ENCODE measurements at regions not wholly inside any gene's neighbourhood (a gene's known extent, or its start where the extent isn't known, plus 50 kb on each side); places are given as distances from the start of the nearest gene placed in this dataset.

- TF ChIP-seq PAX8 (IDR thresholded peaks at IDR 0.05) (no peak), EP300 (IDR thresholded peaks at IDR 0.05; ENCODE audit: borderline replicate concordance in 1 of 2, control insufficient read depth in 1 of 2, low read depth in 2 of 2, low read length in 2 of 2) (no peak), NR2C1 (IDR thresholded peaks at IDR 0.05) (no peak), ZNF207 (IDR thresholded peaks at IDR 0.05; ENCODE audit: borderline replicate concordance) (no peak), HSF1 (IDR thresholded peaks at IDR 0.05; ENCODE audit: low read depth, low read length) (no peak), MAX (IDR thresholded peaks at IDR 0.05; ENCODE audit: low read depth, low read length) (no peak), POLR2A (IDR thresholded peaks at IDR 0.05; ENCODE audit: low read depth, low read length) (no peak), EGR1 (IDR thresholded peaks at IDR 0.05; ENCODE audit: borderline replicate concordance in 1 of 2, low read depth in 2 of 2, low read length in 2 of 2) (no peak), RELA (IDR thresholded peaks at IDR 0.05; ENCODE audit: borderline replicate concordance, partially characterized antibody) (no peak), ETV6 (conservative IDR thresholded peaks at IDR 0.05 in 1 of 2, IDR thresholded peaks at IDR 0.05 in 1 of 2; ENCODE audit: borderline replicate concordance in 1 of 2, low read depth in 1 of 2) (no peak)
Measured at GRCh38 chr10:8513155-8514147, 459.0 kb downstream of the GATA3 start.
